CD8-positive, alpha-beta memory T cell (primary cell): ENCODE measurements at regions not wholly inside any gene's neighbourhood (a gene's known extent, or its start where the extent isn't known, plus 50 kb on each side); places are given as distances from the start of the nearest gene placed in this dataset.

ENCODE experiments used
- CTCF ChIA-PET: fragments of 350-600 bp; sonication (Branson Sonifier 250); formaldehyde crosslinking; loops from one replicate; lab custom pipeline; 2021; ENCODE audit warnings: antibody characterized with exemption; lab: Charles Lee
- POLR2A ChIA-PET: fragments of 350-600 bp; sonication (Branson Sonifier 250); formaldehyde crosslinking; loops from one replicate; lab custom pipeline; 2021; ENCODE audit warnings: antibody characterized with exemption; lab: Charles Lee
- DNase-seq, 5 donors: peaks; one replicate each; pipeline versions ENCODE4 v3.0.0 to v3.0.0-alpha.2; 2020 to 2022; ENCODE audit warnings: mixed read lengths in 1 of 5
- H3K27ac ChIP-seq: one replicate; pipeline ENCODE4 v1.7.0; 2013; ENCODE audit warnings: low read depth, mild to moderate bottlenecking, low read length, moderate library complexity
- H3K27me3 ChIP-seq: 2 replicates; pipeline ENCODE4 v1.7.0; 2013; ENCODE audit warnings: low read length, mild to moderate bottlenecking; ENCODE audit not compliant: insufficient read depth, poor library complexity, severe bottlenecking
- H3K36me3 ChIP-seq: 2 replicates; pipeline ENCODE4 v1.7.0; 2013; ENCODE audit warnings: mild to moderate bottlenecking, low read length, moderate library complexity; ENCODE audit not compliant: insufficient read depth
- H3K4me1 ChIP-seq: 2 replicates; pipeline ENCODE4 v1.7.0; 2013; ENCODE audit warnings: mild to moderate bottlenecking, low read length, moderate library complexity; ENCODE audit not compliant: insufficient read depth
- H3K4me3 ChIP-seq: 2 replicates; pipeline ENCODE4 v1.7.0; 2013; ENCODE audit warnings: mild to moderate bottlenecking, low read length
- H3K9me3 ChIP-seq: 2 replicates; pipeline ENCODE4 v1.7.0; 2013; ENCODE audit warnings: mild to moderate bottlenecking, low read length
- H3K27ac Mint-ChIP-seq, 8 donors: one replicate each; pipeline ENCODE4 v1.8.0; 2020 to 2021; ENCODE audit warnings: mixed read lengths in 8 of 8, mild to moderate bottlenecking in 6 of 8, inconsistent platforms in 3 of 8, moderate library complexity in 3 of 8
- H3K27me3 Mint-ChIP-seq, 2 donors: one replicate each; pipeline ENCODE4 v1.8.0; 2020 to 2021; ENCODE audit warnings: mixed read lengths in 2 of 2, mild to moderate bottlenecking in 1 of 2, moderate library complexity in 1 of 2
- H3K36me3 Mint-ChIP-seq, 3 donors: one replicate each; pipeline ENCODE4 v1.8.0; 2020 to 2021; ENCODE audit warnings: mixed read lengths in 3 of 3, inconsistent platforms in 1 of 3, mild to moderate bottlenecking in 1 of 3
- H3K4me1 Mint-ChIP-seq, 3 donors: one replicate each; pipeline ENCODE4 v1.8.0; 2020 to 2021; ENCODE audit warnings: mixed read lengths in 3 of 3, inconsistent platforms in 1 of 3, mild to moderate bottlenecking in 1 of 3
- H3K4me3 Mint-ChIP-seq, 7 donors: one replicate each; pipeline ENCODE4 v1.8.0; 2020 to 2021; ENCODE audit warnings: mixed read lengths in 7 of 7, mild to moderate bottlenecking in 6 of 7, moderate library complexity in 4 of 7, inconsistent platforms in 2 of 7
- H3K9me3 Mint-ChIP-seq, 5 donors: one replicate each; pipeline ENCODE4 v1.8.0; 2020 to 2022; ENCODE audit warnings: mixed read lengths in 5 of 5, mild to moderate bottlenecking in 3 of 5, moderate library complexity in 2 of 5, inconsistent platforms in 1 of 5

DNA sequence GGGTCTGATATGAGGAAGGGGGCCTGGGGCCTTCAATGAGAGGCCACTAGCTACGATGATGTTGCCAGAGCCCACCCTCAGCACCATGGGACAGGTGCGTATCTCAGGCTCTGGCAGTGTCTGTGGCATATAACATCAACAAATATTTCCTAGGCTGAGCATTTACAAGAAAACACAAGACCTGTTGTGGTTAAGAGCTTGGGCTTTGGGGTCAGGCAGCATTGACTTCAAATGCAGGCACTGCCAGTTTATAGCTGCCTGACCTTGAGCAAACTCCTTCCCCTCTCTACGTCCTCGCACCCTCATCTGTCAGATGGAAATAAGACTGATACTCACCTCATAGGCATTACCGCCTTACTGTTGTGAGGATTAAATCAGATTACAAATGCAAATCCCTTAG is 156.0 kb downstream of the KATNAL1 start:
- Mint-ChIP-seq H3K36me3 (peaks cover 0 to 2% (median 0%) of the 10 kb centered on the region in 3 donors), H3K9me3 (no peaks in the 10 kb centered on the region), H3K4me3 (peak overlapping the region; percentile 9 to 80 (median 58)), H3K27me3 (peaks cover 0 to 2% of the 10 kb centered on the region in 2 donors), H3K4me1 (peaks cover 98 to 100% (median 100%) of the 10 kb centered on the region in 3 donors), H3K27ac (peak overlapping the region; percentile 90 to 98 (median 94))
- Histone ChIP-seq H3K9me3 (no peaks in the 10 kb centered on the region), H3K4me1 (peaks cover 71% of the 10 kb centered on the region), H3K27me3 (no peaks in the 10 kb centered on the region), H3K36me3 (no peaks in the 10 kb centered on the region), H3K4me3 (no peak overlapping the region), H3K27ac (no peak overlapping the region)
- ChIA-PET POLR2A (no interaction called here), CTCF (interaction anchor here (1.0 to 14.7 kb wide), 6 partner anchors 9 to 381 kb away, joined by 3 to 276 read pairs (median 4); no protein-coding TSS in a partner anchor)
- DNase-seq: no peak

GRCh38 chr13:30149248-30149647 is 158.1 kb downstream of the KATNAL1 start:
- no peak for DNase-seq
- Mint-ChIP-seq H3K27me3 (peaks cover 0 to 2% of the 10 kb centered on the region in 2 donors), H3K4me1 (peaks cover 92 to 99% (median 97%) of the 10 kb centered on the region in 3 donors), H3K36me3 (peaks cover 2 to 13% (median 6%) of the 10 kb centered on the region in 3 donors), H3K9me3 (peaks cover 0 to 4% (median 3%) of the 10 kb centered on the region in 5 donors), H3K4me3 (peak overlapping the region in 6 of 7 donors; percentile 28 to 77 (median 74)), H3K27ac (peak overlapping the region; percentile 93 to 100 (median 97))
- peak overlapping the region; percentile 60 for H3K27ac ChIP-seq
- CTCF ChIA-PET: interaction anchor here (2.1 to 14.7 kb wide), 3 partner anchors 9 to 34 kb away, joined by 10 to 276 read pairs (median 92); no protein-coding TSS in a partner anchor
- H3K27me3 ChIP-seq: no peaks in the 10 kb centered on the region
- H3K4me1 ChIP-seq: peaks cover 75% of the 10 kb centered on the region
- H3K9me3 ChIP-seq: peaks cover 2% of the 10 kb centered on the region
- peak overlapping the region; percentile 8 for H3K4me3 ChIP-seq
- H3K36me3 ChIP-seq: no peaks in the 10 kb centered on the region
- POLR2A ChIA-PET: interaction anchor here (1.2 to 3.0 kb wide), 2 partner anchors 8 to 468 kb away, joined by 5 to 23 read pairs; partner anchors contain the start of gene USPL1

DNA sequence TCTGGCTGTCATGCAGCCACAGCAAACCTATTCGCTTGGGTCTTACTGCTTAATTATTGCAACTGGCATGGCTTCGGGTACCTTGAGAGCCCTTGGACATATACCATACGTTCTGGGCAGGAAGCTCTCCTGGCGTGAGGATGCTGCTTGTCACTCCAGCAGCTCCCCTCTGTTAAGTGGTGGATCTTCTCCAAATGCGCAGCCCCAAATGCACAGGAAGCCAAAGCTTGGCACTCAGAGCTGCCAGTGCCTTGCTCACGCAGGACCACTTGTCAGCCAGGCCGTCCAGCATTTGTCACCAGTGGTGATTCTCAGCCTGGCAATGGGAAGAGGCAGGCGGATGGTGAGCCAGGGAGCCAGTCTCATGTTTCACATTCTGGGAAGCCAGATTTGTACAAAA is 158.6 kb downstream of the KATNAL1 start:
- Histone ChIP-seq H3K9me3 (peaks cover 5% of the 10 kb centered on the region), H3K27me3 (no peaks in the 10 kb centered on the region), H3K27ac (peak overlapping the region; percentile 60), H3K36me3 (no peaks in the 10 kb centered on the region), H3K4me1 (peaks cover 80% of the 10 kb centered on the region), H3K4me3 (peak overlapping the region; percentile 8)
- Mint-ChIP-seq H3K9me3 (peaks cover 0 to 8% (median 3%) of the 10 kb centered on the region in 5 donors), H3K27me3 (peaks cover 0 to 2% of the 10 kb centered on the region in 2 donors), H3K36me3 (peaks cover 2 to 15% (median 6%) of the 10 kb centered on the region in 3 donors), H3K27ac (peak overlapping the region; percentile 93 to 100 (median 97)), H3K4me3 (peak overlapping the region in 6 of 7 donors; percentile 56 to 77 (median 76)), H3K4me1 (peaks cover 88 to 99% (median 97%) of the 10 kb centered on the region in 3 donors)
- ChIA-PET POLR2A (interaction anchor here (1.2 to 3.0 kb wide), 2 partner anchors 8 to 468 kb away, joined by 5 to 23 read pairs; partner anchors contain the start of gene USPL1), CTCF (interaction anchor here (0.8 to 14.7 kb wide), 4 partner anchors 10 to 226 kb away, joined by 4 to 276 read pairs (median 51); no protein-coding TSS in a partner anchor)
- DNase-seq: no peak

DNA sequence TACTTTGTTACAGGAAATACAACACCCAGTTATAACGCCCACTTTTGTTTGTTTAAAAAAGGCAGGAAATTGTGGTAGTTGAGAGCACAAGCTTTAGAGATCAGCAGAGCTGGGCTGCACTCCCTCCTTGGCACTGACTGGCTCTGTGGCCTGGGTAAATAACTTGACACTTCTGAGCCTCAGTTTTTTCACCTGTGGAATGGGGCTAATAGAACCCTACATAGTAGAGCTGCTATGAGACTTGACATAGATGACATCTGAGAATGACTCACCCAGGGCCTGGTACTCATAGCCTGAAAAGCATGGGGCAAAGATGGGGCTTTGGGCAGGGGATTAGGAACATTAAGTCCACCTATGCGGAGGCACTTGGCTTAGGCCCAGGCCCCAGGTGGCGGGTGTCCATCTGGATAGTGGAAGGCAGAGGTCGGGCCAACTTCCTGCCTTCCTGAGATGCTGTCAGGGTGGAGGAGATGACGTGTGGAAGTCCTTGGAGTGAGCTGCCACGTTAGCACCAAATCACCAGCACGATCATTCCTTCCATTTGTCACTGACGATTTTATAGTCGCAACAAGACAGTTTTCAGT is 159.1 kb downstream of the KATNAL1 start:
- H3K27me3 ChIP-seq: no peaks in the 10 kb centered on the region
- peaks cover 88 to 99% (median 97%) of the 10 kb centered on the region in 3 donors for H3K4me1 Mint-ChIP-seq
- DNase-seq: peak; percentile 33 to 81 (median 58)
- POLR2A ChIA-PET: interaction anchor here (1.0 to 3.0 kb wide), 4 partner anchors 9 to 469 kb away, joined by 3 to 23 read pairs (median 6); partner anchors contain the start of gene USPL1
- peak overlapping the region; percentile 93 to 100 (median 97) for H3K27ac Mint-ChIP-seq
- peak overlapping the region; percentile 60 for H3K27ac ChIP-seq
- peaks cover 0 to 10% (median 3%) of the 10 kb centered on the region in 5 donors for H3K9me3 Mint-ChIP-seq
- H3K27me3 Mint-ChIP-seq: peaks cover 0 to 2% of the 10 kb centered on the region in 2 donors
- peaks cover 2 to 15% (median 6%) of the 10 kb centered on the region in 3 donors for H3K36me3 Mint-ChIP-seq
- H3K4me1 ChIP-seq: peaks cover 81% of the 10 kb centered on the region
- H3K4me3 ChIP-seq: peak overlapping the region; percentile 8
- H3K4me3 Mint-ChIP-seq: peak overlapping the region; percentile 4 to 77 (median 76)
- no peaks in the 10 kb centered on the region for H3K36me3 ChIP-seq
- H3K9me3 ChIP-seq: peaks cover 5% of the 10 kb centered on the region
- CTCF ChIA-PET: interaction anchor here (0.8 to 14.7 kb wide), 4 partner anchors 10 to 226 kb away, joined by 4 to 276 read pairs (median 51); no protein-coding TSS in a partner anchor

DNA sequence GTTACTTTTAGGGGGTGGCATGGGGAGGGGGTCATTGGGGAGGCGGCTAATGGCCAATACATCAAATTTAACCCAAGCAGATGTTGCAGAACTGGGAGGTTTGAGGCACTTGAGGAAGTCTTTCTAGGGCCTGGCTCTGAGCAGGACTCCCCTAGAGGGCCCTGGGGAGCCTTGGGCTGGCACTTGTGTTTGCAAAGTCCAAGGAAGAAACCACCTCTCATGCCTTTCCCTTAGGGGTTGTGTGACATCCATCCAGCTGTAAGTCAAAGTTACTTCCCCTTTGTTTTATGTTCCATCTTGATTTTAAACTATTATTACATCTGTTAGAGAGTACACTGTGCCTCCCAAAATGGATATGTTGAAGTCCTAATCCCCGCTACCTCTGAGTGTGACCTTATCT is 159.9 kb downstream of the KATNAL1 start:
- Histone ChIP-seq H3K36me3 (no peaks in the 10 kb centered on the region), H3K27me3 (no peaks in the 10 kb centered on the region), H3K4me1 (peaks cover 83% of the 10 kb centered on the region), H3K27ac (peak overlapping the region; percentile 32), H3K9me3 (peaks cover 5% of the 10 kb centered on the region), H3K4me3 (peak overlapping the region; percentile 25)
- Mint-ChIP-seq H3K9me3 (peaks cover 0 to 10% (median 3%) of the 10 kb centered on the region in 5 donors), H3K4me1 (peaks cover 86 to 99% (median 96%) of the 10 kb centered on the region in 3 donors), H3K36me3 (peaks cover 2 to 15% (median 6%) of the 10 kb centered on the region in 3 donors), H3K27ac (peak overlapping the region; percentile 93 to 100 (median 97)), H3K4me3 (peak overlapping the region in 6 of 7 donors; percentile 57 to 77 (median 76)), H3K27me3 (peaks cover 0 to 2% of the 10 kb centered on the region in 2 donors)
- no peak for DNase-seq
- POLR2A ChIA-PET: interaction anchor here (0.5 to 3.0 kb wide), 5 partner anchors 10 to 316 kb away, joined by 3 to 23 read pairs (median 7); no protein-coding TSS in a partner anchor
- CTCF ChIA-PET: interaction anchor here (1.6 to 14.7 kb wide), 3 partner anchors 11 to 33 kb away, joined by 5 to 276 read pairs (median 92); no protein-coding TSS in a partner anchor

DNA sequence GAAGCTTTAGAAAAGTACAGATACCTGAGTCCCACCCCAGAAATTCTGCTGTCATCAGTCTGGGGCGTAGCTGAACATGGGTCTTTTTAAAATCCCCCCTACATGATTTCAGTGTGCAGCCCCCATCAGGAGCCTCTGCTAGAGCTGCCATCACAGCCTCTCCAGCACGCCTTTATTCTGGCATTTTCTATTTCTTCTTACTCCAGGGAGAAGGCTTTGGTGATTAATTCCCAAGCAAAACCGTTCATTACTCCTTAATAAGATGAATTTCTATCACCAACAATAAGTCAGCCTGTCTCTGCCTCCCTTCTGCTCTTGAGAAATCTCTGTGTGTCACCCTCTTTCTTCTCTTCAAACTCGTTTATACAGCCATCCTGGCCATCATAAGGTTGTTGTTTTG is 160.3 kb downstream of the KATNAL1 start:
- Histone ChIP-seq H3K9me3 (peaks cover 5% of the 10 kb centered on the region), H3K4me3 (peak overlapping the region; percentile 25), H3K27ac (peak overlapping the region; percentile 32), H3K27me3 (no peaks in the 10 kb centered on the region), H3K4me1 (peaks cover 83% of the 10 kb centered on the region), H3K36me3 (no peaks in the 10 kb centered on the region)
- ChIA-PET POLR2A (interaction anchor here (0.6 to 3.0 kb wide), 4 partner anchors 10 to 473 kb away, joined by 3 to 23 read pairs (median 3); no protein-coding TSS in a partner anchor), CTCF (interaction anchor here (1.6 to 14.7 kb wide), 3 partner anchors 12 to 32 kb away, joined by 5 to 276 read pairs (median 92); no protein-coding TSS in a partner anchor)
- Mint-ChIP-seq H3K9me3 (peaks cover 0 to 10% (median 3%) of the 10 kb centered on the region in 5 donors), H3K27ac (peak overlapping the region; percentile 54 to 98 (median 96)), H3K36me3 (peaks cover 2 to 15% (median 6%) of the 10 kb centered on the region in 3 donors), H3K4me3 (peak overlapping the region in 6 of 7 donors; percentile 32 to 77 (median 60)), H3K27me3 (peaks cover 0 to 2% of the 10 kb centered on the region in 2 donors), H3K4me1 (peaks cover 86 to 99% (median 96%) of the 10 kb centered on the region in 3 donors)
- no peak for DNase-seq

- Mint-ChIP-seq H3K27me3 (peaks cover 0 to 2% of the 10 kb centered on the region in 2 donors), H3K27ac (peak overlapping the region; percentile 54 to 98 (median 94)), H3K4me3 (peak overlapping the region in 6 of 7 donors; percentile 54 to 81 (median 68)), H3K36me3 (peaks cover 2 to 15% (median 6%) of the 10 kb centered on the region in 3 donors), H3K4me1 (peaks cover 85 to 99% (median 96%) of the 10 kb centered on the region in 3 donors), H3K9me3 (peaks cover 0 to 10% (median 3%) of the 10 kb centered on the region in 5 donors)
- peaks cover 78% of the 10 kb centered on the region for H3K4me1 ChIP-seq
- ChIA-PET POLR2A (interaction anchor here (0.6 to 3.0 kb wide), 4 partner anchors 10 to 439 kb away, joined by 3 to 23 read pairs (median 4); no protein-coding TSS in a partner anchor), CTCF (interaction anchor here (1.1 to 14.7 kb wide), 7 partner anchors 8 to 317 kb away, joined by 3 to 276 read pairs (median 5); no protein-coding TSS in a partner anchor)
- H3K27ac ChIP-seq: peak overlapping the region; percentile 38
- H3K27me3 ChIP-seq: no peaks in the 10 kb centered on the region
- H3K4me3 ChIP-seq: peak overlapping the region; percentile 35
- DNase-seq: no peak
- no peaks in the 10 kb centered on the region for H3K36me3 ChIP-seq
- peaks cover 5% of the 10 kb centered on the region for H3K9me3 ChIP-seq
Observed at GRCh38 chr13:30145709-30146367, 161.5 kb downstream of the KATNAL1 start.
